ENCODE measurements at regions not wholly inside any gene's neighbourhood (a gene's known extent, or its start where the extent isn't known, plus 50 kb on each side); places are given as distances from the start of the nearest gene placed in this dataset.

- TF ChIP-seq CREB1 (CRISPR knock-in tag; IDR thresholded peaks at IDR 0.05) (no peak), TEAD4 (CRISPR knock-in tag; IDR thresholded peaks at IDR 0.05) (no peak), ZNF512 (CRISPR knock-in tag; IDR thresholded peaks at IDR 0.05; ENCODE audit: borderline replicate concordance) (no peak)
These were observed 216.2 kb upstream of the PRSS16 start (continued) for GRCh38 chr6:27031302-27031701.

DNA sequence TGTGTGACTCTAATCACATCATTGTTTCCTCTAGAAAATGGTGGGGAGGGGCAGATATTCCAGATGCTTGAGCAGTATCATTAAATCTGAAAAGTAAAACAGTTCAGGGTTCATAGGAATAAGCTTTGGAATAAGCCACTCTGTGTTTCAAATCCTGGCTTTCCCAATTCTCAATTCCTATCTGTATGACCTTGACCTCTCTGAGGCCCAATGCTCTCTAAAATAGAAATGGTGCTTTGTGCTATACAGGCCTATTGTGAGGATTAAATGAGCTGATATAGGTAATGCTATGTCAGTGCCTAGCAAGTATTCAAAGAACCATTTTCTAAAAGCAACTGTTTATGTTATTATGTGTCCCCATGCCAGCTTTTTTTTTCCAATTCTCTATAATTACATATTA, 209.0 kb upstream of the PRSS16 start:
- Mint-ChIP-seq H3K4me1 (peaks cover 4% of the 10 kb centered on the region; the same call in 1 of the 2 replicates), H3K27me3 (ENCODE audit: low read depth) (peaks cover 3% of the 10 kb centered on the region), H3K4me3 (no peak overlapping the region), H3K9me3 (no peaks in the 10 kb centered on the region), H3K27ac (no peak overlapping the region), H3K36me3 (no peaks in the 10 kb centered on the region)
- ATAC-seq (no peak), DNase-seq (ENCODE audit: low spot score) (no peak)
- CTCF ChIA-PET = interaction anchor here (1.0 kb wide), 1 partner anchor 40 kb away, joined by 3 read pairs; no protein-coding TSS in a partner anchor
- POLR2A ChIA-PET = no interaction called here
- TF ChIP-seq ZNF121 (CRISPR knock-in tag; IDR thresholded peaks at IDR 0.05) (no peak), SMAD4 (CRISPR knock-in tag; IDR thresholded peaks at IDR 0.05) (no peak), NFE2L1 (CRISPR knock-in tag; IDR thresholded peaks at IDR 0.05) (no peak), SP1 (CRISPR knock-in tag; conservative IDR thresholded peaks at IDR 0.05) (no peak), MXD4 (CRISPR knock-in tag; IDR thresholded peaks at IDR 0.05; ENCODE audit: borderline replicate concordance) (no peak), NFYB (CRISPR knock-in tag; conservative IDR thresholded peaks at IDR 0.05; ENCODE audit: low read depth) (no peak), TP53 (CRISPR knock-in tag; IDR thresholded peaks at IDR 0.05) (no peak), OVOL2 (CRISPR knock-in tag; IDR thresholded peaks at IDR 0.05; ENCODE audit: borderline replicate concordance) (no peak), HMGA2 (CRISPR knock-in tag; IDR thresholded peaks at IDR 0.05) (no peak), ERG (CRISPR knock-in tag; IDR thresholded peaks at IDR 0.05) (no peak), ZNF423 (CRISPR knock-in tag; IDR thresholded peaks at IDR 0.05) (no peak), USF1 (CRISPR knock-in tag; IDR thresholded peaks at IDR 0.05) (no peak), ZNF138 (CRISPR knock-in tag; conservative IDR thresholded peaks at IDR 0.05) (no peak), NR1H2 (CRISPR knock-in tag; IDR thresholded peaks at IDR 0.05) (no peak)
- TF ChIP-seq, protein P1, sequence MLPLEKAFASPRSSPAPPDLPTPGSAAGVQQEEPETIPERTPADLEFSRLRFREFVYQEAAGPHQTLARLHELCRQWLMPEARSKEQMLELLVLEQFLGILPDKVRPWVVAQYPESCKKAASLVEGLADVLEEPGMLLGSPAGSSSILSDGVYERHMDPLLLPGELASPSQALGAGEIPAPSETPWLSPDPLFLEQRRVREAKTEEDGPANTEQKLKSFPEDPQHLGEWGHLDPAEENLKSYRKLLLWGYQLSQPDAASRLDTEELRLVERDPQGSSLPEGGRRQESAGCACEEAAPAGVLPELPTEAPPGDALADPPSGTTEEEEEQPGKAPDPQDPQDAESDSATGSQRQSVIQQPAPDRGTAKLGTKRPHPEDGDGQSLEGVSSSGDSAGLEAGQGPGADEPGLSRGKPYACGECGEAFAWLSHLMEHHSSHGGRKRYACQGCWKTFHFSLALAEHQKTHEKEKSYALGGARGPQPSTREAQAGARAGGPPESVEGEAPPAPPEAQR (CRISPR knock-in tag; IDR thresholded peaks at IDR 0.05) = no peak
- TF ChIP-seq, protein P2, sequence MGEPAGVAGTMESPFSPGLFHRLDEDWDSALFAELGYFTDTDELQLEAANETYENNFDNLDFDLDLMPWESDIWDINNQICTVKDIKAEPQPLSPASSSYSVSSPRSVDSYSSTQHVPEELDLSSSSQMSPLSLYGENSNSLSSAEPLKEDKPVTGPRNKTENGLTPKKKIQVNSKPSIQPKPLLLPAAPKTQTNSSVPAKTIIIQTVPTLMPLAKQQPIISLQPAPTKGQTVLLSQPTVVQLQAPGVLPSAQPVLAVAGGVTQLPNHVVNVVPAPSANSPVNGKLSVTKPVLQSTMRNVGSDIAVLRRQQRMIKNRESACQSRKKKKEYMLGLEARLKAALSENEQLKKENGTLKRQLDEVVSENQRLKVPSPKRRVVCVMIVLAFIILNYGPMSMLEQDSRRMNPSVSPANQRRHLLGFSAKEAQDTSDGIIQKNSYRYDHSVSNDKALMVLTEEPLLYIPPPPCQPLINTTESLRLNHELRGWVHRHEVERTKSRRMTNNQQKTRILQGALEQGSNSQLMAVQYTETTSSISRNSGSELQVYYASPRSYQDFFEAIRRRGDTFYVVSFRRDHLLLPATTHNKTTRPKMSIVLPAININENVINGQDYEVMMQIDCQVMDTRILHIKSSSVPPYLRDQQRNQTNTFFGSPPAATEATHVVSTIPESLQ (CRISPR knock-in tag; IDR thresholded peaks at IDR 0.05) = no peak

All from WTC11 (cell line).